GM12873 (cell line): ENCODE measurements at regions not wholly inside any gene's neighbourhood (a gene's known extent, or its start where the extent isn't known, plus 50 kb on each side); places are given as distances from the start of the nearest gene placed in this dataset.

Experiments used
- TF ChIP-seq, protein P1 (sequence below): IDR thresholded peaks from 2 replicates; pipeline ENCODE4 v1.5.1; 2012; ENCODE audit warnings: low read depth, mild to moderate bottlenecking, moderate library complexity, low read length, control low read depth; ENCODE audit not compliant: insufficient read depth; ENCODE audit errors: missing control alignments

DNA sequence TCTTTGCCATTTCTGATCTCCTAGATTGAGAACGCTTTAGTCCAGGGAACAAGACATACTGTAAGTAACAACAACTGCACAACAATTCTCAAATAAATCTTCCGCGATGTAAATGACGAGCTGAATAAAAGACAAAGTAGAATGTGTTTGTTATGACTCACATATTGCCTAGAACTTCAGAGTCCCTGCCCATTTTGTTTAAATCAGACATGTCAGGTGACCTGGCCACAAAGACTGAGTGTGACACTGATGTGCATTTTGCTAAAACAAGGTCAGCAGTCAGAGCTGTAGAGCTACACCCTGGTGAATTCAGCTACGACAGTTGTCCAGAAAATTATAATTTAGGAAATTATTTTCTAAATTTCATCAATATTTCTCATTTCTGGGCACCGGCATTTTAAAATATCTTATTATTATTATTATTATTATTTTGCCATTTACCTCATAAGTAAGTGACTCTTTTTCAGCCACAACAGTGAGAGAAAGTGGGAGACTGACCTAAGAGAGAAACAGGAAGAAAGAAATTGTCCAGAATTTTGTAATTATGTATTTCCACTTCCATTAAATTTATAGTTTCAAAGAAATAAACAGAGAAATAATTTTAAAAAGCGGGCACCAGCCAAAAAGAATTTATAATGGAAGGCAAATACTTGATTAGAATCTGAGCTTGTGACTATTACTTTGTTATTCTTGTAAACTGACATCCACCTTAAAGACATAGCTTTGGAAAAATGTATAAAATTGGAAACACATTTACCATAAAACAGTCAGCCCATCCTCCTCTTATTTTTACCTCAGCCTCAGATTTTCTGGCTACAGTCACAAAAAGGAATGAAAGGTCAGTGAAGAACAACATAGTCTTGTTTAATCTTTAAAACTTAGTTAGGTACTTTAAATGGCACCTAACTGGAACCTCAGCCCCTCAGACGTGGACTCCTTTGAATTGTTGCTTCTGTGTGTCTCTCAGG, 157.0 kb upstream of the CITED2 start:
- TF ChIP-seq, protein P1, sequence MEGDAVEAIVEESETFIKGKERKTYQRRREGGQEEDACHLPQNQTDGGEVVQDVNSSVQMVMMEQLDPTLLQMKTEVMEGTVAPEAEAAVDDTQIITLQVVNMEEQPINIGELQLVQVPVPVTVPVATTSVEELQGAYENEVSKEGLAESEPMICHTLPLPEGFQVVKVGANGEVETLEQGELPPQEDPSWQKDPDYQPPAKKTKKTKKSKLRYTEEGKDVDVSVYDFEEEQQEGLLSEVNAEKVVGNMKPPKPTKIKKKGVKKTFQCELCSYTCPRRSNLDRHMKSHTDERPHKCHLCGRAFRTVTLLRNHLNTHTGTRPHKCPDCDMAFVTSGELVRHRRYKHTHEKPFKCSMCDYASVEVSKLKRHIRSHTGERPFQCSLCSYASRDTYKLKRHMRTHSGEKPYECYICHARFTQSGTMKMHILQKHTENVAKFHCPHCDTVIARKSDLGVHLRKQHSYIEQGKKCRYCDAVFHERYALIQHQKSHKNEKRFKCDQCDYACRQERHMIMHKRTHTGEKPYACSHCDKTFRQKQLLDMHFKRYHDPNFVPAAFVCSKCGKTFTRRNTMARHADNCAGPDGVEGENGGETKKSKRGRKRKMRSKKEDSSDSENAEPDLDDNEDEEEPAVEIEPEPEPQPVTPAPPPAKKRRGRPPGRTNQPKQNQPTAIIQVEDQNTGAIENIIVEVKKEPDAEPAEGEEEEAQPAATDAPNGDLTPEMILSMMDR, result no peak

DNA sequence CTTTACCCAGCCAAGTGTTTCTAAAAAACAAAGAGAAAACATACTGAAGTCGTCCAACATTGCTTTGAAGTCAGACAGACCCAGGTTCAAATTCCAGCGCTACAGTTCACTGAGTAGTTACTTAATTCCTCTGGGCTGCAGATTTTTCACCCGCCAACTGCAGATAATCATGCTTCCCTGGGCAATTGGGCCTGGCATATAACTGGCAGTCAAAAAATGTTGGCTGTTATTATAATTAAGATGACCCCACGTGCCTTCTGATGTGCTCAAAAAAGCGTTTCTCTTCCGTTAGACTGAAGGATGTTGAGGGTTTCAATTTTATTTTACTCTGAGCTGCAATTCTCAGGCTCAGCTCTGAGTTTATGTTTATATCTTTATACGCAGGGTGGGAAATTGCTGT, 156.1 kb upstream of the CITED2 start:
- TF ChIP-seq, protein P1, result no peak

DNA sequence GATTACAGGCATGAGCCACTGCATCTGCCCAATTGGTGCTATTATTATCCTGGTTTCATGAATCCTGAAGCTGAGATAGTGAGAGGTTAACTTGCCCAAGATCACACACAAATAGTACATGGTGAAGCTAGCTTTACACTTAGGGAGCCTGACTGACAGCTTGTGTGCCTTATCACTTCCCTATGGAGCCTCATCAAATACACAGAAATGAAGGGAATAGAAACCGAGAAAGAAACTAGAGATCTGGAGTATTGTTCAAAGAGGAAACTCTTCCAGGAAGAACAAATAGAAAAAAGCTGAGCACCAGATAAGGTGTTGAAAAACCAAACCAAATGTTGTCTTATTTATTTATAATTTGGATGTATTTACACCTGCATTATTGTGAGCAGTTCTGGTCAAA, 155.0 kb upstream of the CITED2 start:
- TF ChIP-seq, protein P1, result no peak

- TF ChIP-seq, protein P1, result no peak
Observed at GRCh38 chr6:139528471-139528870, 154.0 kb upstream of the CITED2 start.

DNA sequence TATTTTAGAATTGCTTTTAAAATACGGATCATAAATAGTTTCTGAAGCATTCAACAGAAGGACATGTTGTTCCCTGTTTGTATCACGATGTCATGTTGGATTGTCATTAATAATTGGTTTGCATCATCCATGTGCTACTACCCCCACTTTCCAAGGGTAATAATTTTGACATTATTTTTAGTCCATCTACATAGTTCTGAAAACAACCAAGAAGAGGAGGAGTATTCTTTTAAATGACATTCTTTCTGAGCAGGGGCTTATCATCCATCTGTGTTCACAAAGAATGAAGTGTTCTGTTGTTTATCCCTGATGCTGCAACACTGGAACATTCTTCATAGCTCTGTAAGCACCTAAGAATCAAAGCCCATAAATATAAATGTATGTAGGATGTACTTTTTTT, 151.0 kb upstream of the CITED2 start:
- TF ChIP-seq, protein P1, result no peak

GRCh38 chr6:139523986-139524385, 149.5 kb upstream of the CITED2 start:
- TF ChIP-seq, protein P1, result no peak

GRCh38 chr6:139522511-139523220, 148.2 kb upstream of the CITED2 start:
- TF ChIP-seq, protein P1, result no peak
